ENCODE measurements at regions not wholly inside any gene's neighbourhood (a gene's known extent, or its start where the extent isn't known, plus 50 kb on each side); places are given as distances from the start of the nearest gene placed in this dataset.

DNA sequence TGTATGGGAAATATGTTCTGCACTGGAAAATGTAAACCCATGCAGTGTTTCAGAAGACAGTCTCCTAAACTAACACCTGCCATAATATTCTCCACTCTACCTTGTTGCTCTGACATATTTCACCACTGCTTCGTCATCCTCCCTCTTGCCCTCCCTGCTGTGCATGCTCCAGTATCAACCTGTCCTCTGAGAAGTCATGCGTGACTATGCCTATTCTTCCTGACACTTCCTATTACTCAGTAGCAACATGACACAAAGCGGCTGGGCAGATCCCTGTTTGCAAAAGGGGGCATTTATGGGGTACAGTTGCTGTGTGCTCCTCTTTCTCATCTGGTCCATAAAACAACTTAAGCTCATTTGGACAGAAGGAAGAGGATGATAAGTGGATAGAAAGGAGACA is 805.6 kb upstream of the EEF2KMT start:
- H3K27me3 ChIP-seq, result no peaks in the 10 kb centered on the region
- intact Hi-C loops (cut with DNase I), result no loop called here
- no peaks in the 10 kb centered on the region for H3K4me1 ChIP-seq
- no peak overlapping the region for H3K27ac ChIP-seq
- DNase-seq (no peak), ATAC-seq (no peak)
- TF ChIP-seq CTCF (IDR thresholded peaks at IDR 0.05) (no peak), POLR2A (IDR thresholded peaks at IDR 0.05) (no peak)
- H3K36me3 ChIP-seq, result no peaks in the 10 kb centered on the region
- H3K4me3 ChIP-seq, result no peak overlapping the region
- WGBS, 4 donors, result 63 to 79% (median 66%) methylated on average over 3 of the region's 3 CpGs
- peaks cover 0 to 9% (median 0%) of the 10 kb centered on the region in 12 donors for H3K9me3 ChIP-seq

DNA sequence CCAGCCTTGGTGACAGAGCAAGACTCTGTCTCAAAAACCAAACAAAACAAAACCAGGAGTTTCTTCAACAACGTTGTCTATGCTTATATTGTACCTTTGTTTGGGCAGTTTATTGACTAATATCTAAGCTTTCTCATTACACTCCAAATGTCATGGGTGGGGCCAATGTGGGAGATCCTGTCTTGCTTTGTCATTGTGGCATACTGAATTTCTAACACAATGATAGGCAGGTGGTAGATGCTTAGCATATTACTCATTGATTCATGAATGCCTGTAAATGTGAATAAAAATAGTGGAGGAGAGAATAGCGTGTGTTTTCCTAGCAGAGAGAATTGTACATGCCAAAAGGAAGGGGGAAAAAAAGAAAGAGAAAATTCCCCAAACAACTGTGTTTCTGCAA is 802.5 kb upstream of the EEF2KMT start:
- WGBS, 4 donors, result 64 to 80% (median 71%) methylated on average over 2 of the region's 2 CpGs
- H3K27me3 ChIP-seq, result no peaks in the 10 kb centered on the region
- TF ChIP-seq CTCF (IDR thresholded peaks at IDR 0.05) (no peak), POLR2A (IDR thresholded peaks at IDR 0.05) (no peak)
- no peak overlapping the region for H3K4me3 ChIP-seq
- H3K36me3 ChIP-seq, result no peaks in the 10 kb centered on the region
- DNase-seq (no peak), ATAC-seq (no peak)
- intact Hi-C loops (cut with DNase I), result no loop called here
- peaks cover 0 to 9% (median 0%) of the 10 kb centered on the region in 12 donors for H3K9me3 ChIP-seq
- H3K27ac ChIP-seq, result no peak overlapping the region
- no peaks in the 10 kb centered on the region for H3K4me1 ChIP-seq

GRCh38 chr16:5895976-5896375 is 798.4 kb upstream of the EEF2KMT start:
- intact Hi-C loops (cut with DNase I), result loop anchor here in 1 of 10 donors (10.0 kb wide), 1 partner anchor 61 kb away; no protein-coding TSS in a partner anchor
- Histone ChIP-seq H3K4me3 (no peak overlapping the region), H3K36me3 (no peaks in the 10 kb centered on the region), H3K27me3 (no peaks in the 10 kb centered on the region), H3K4me1 (no peaks in the 10 kb centered on the region), H3K27ac (no peak overlapping the region), H3K9me3 (peaks cover 0 to 8% (median 0%) of the 10 kb centered on the region in 12 donors)
- ATAC-seq (no peak), DNase-seq (no peak)
- TF ChIP-seq POLR2A (IDR thresholded peaks at IDR 0.05) (no peak), CTCF (IDR thresholded peaks at IDR 0.05) (no peak)
- 35 to 38% (median 35%) methylated on average over 5 of the region's 5 CpGs for WGBS, 4 donors

DNA sequence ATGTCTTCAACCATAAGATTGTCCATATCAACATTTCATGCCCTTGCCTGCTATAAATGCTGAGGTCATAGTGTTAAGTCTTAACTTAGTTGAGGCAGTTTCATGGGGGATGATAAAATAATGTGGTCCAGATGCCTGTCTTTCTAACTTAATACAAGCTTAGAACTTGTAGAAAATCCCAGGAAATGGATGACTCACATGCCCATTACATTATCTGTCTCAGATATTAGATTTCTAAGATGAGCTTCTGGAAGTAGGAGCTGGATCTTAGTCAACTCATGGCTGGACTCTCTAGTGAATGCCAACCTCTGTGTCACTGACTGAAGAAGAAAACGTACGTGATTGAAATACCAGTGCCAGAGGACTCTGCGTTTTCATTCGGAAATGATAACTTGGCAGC is 797.5 kb upstream of the EEF2KMT start:
- no peaks in the 10 kb centered on the region for H3K4me1 ChIP-seq
- no peak overlapping the region for H3K4me3 ChIP-seq
- no peaks in the 10 kb centered on the region for H3K27me3 ChIP-seq
- peaks cover 0 to 3% (median 0%) of the 10 kb centered on the region in 12 donors for H3K9me3 ChIP-seq
- DNase-seq (no peak), ATAC-seq (no peak)
- intact Hi-C loops (cut with DNase I), result loop anchor here in 1 of 10 donors (10.0 kb wide), 1 partner anchor 60 kb away; no protein-coding TSS in a partner anchor
- H3K27ac ChIP-seq, result no peak overlapping the region
- WGBS, 4 donors, result 74 to 87% (median 75%) methylated on average over 4 of the region's 4 CpGs
- no peaks in the 10 kb centered on the region for H3K36me3 ChIP-seq
- TF ChIP-seq CTCF (IDR thresholded peaks at IDR 0.05) (no peak), POLR2A (IDR thresholded peaks at IDR 0.05) (no peak)

Measured in heart left ventricle (tissue), 16 donors.